ENCODE measurements at regions not wholly inside any gene's neighbourhood (a gene's known extent, or its start where the extent isn't known, plus 50 kb on each side); places are given as distances from the start of the nearest gene placed in this dataset.

GRCh38 chr12:3421191-3421978 is 69.6 kb upstream of the PRMT8 start:
- no peak for TF ChIP-seq CTCF (conservative IDR thresholded peaks at IDR 0.05; ENCODE audit: low read depth in 2 of 2)
- TF ChIP-seq EZH2phosphoT487 (IDR thresholded peaks at IDR 0.05; ENCODE audit: unreplicated experiment): no peak
- TF ChIP-seq POLR2AphosphoS5 (IDR thresholded peaks at IDR 0.05; ENCODE audit: low read depth): no peak
- no peak for TF ChIP-seq CREB1 (CRISPR knock-in tag; IDR thresholded peaks at IDR 0.05; ENCODE audit: low read depth)
- TF ChIP-seq ZNF331 (CRISPR knock-in tag; IDR thresholded peaks at IDR 0.05; ENCODE audit: low read depth): no peak
- TF ChIP-seq EZH2 (IDR thresholded peaks at IDR 0.05; ENCODE audit: low read depth, unreplicated experiment): no peak
- no peak for TF ChIP-seq ETS1 (IDR thresholded peaks at IDR 0.05)
- TF ChIP-seq REST (IDR thresholded peaks at IDR 0.05; ENCODE audit: unreplicated experiment): no peak
- TF ChIP-seq STAT1 (IDR thresholded peaks at IDR 0.05; ENCODE audit: unreplicated experiment): no peak
- no peak for TF ChIP-seq JUNB (IDR thresholded peaks at IDR 0.05; ENCODE audit: unreplicated experiment)
- peak; percentile 69; the same call in 1 of the 2 replicates for TF ChIP-seq NANOG (IDR thresholded peaks at IDR 0.05; ENCODE audit: borderline replicate concordance)
- no peak for TF ChIP-seq ZNF114 (CRISPR knock-in tag; IDR thresholded peaks at IDR 0.05)

Measured in GM23338 (cell line).